ENCODE measurements at regions not wholly inside any gene's neighbourhood (a gene's known extent, or its start where the extent isn't known, plus 50 kb on each side); places are given as distances from the start of the nearest gene placed in this dataset.

DNA sequence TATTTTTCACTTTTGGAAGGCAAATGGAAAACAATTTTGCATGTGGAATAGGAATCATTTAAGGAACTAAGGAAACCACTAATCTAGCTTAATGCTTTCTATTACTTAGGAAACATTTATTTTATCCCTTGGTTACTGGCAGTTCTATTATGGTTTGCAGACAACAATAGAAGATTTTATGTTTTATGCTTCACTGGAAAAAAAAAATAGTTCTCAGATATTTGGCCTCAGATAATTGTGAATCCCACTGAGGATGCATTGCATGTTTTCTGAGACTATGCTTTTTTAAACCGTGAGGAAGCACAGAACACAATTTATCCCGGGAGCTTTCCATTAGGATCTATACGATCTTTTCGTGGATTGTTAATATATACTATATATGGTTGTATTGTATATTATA, 356.9 kb downstream of the CSNK1G3 start (continued):
- no peak for TF ChIP-seq HDAC6 (IDR thresholded peaks at IDR 0.05; ENCODE audit: low read depth, low read length)

DNA sequence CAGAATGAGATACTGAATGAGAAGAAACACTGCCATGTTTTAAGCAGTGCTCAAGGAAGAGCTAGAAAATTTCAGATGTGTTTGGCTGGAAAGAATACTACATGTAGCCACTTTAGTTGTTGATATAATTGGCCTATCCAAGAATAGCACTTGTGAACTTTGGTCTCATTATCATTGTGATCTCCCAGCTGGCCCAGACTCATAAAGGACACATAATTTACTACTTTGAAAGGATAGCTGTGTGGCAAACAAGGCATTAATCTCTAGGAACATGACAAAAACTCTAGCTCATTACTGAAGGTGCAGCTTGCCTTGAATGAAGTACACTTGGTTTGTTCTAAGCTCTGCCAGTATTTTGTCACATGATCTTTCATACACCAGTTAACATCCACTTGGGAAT, 356.3 kb downstream of the CSNK1G3 start:
- FAIRE-seq (no peak), DNase-seq (ENCODE audit: low read depth in 1 of 2, low spot score in 2 of 2) (no peak)
- no peak overlapping the region for H2AFZ ChIP-seq (ENCODE audit: low read length)
- no peak overlapping the region for H3K23ac ChIP-seq (ENCODE audit: insufficient read length)
- ChIA-PET CTCF (ENCODE audit: partially characterized antibody) (interaction anchor here (1.3 kb wide), 1 partner anchor 20 kb away, joined by 3 read pairs; no protein-coding TSS in a partner anchor), POLR2A (ENCODE audit: partially characterized antibody) (interaction anchor here (0.9 kb wide), 1 partner anchor 9 kb away, joined by 3 read pairs; no protein-coding TSS in a partner anchor)
- no peaks in the 10 kb centered on the region for H3K36me3 ChIP-seq (ENCODE audit: control insufficient read depth in 2 of 4, insufficient read depth in 4 of 4, low read length in 3 of 4)
- H3K4me3 ChIP-seq (ENCODE audit: extremely low read depth in 1 of 4, insufficient read depth in 2 of 4, low read depth in 3 of 4, low read length in 4 of 4) = no peak overlapping the region
- no peak overlapping the region for H2BK20ac ChIP-seq (ENCODE audit: low read length)
- no peak overlapping the region for H3K9ac ChIP-seq (replicated peaks in 1 of 4; ENCODE audit: extremely low read depth in 1 of 4, low read depth in 3 of 4, low read length in 3 of 4)
- H4K20me1 ChIP-seq (replicated peaks in 1 of 2; ENCODE audit: control insufficient read depth in 1 of 2, insufficient read depth in 2 of 2, low read length in 2 of 2) = no peaks in the 10 kb centered on the region
- no peak overlapping the region for H4K5ac ChIP-seq (ENCODE audit: insufficient read length, low read depth, low read length)
- H3K18ac ChIP-seq (ENCODE audit: extremely low read depth, low read length) = no peak overlapping the region
- no peak overlapping the region for H4K8ac ChIP-seq (ENCODE audit: extremely low read depth, insufficient read depth, low read length)
- H3K4me2 ChIP-seq (ENCODE audit: insufficient read depth in 1 of 2, low read depth in 2 of 2, low read length in 2 of 2) = no peak overlapping the region
- no peaks in the 10 kb centered on the region for H3K79me2 ChIP-seq (ENCODE audit: control insufficient read depth in 1 of 2, insufficient read depth in 2 of 2, low read length in 2 of 2)
- H3K14ac ChIP-seq (ENCODE audit: insufficient read length) = no peak overlapping the region
- H2BK120ac ChIP-seq (replicated peaks; ENCODE audit: low read depth, low read length) = no peak overlapping the region
- no peak overlapping the region for H2AK5ac ChIP-seq (ENCODE audit: low read depth, low read length)
- no peak overlapping the region for H3K56ac ChIP-seq (replicated peaks; ENCODE audit: insufficient read length, low read depth, low read length)
- no peak overlapping the region for H2BK15ac ChIP-seq (ENCODE audit: low read length)
- H2BK12ac ChIP-seq (ENCODE audit: low read depth, low read length) = no peak overlapping the region
- no peak overlapping the region for H3K27ac ChIP-seq (ENCODE audit: low read depth, low read length)
- H3K4me1 ChIP-seq (replicated peaks in 1 of 4; ENCODE audit: control insufficient read depth in 3 of 4, insufficient read depth in 4 of 4, low read length in 3 of 4) = peaks cover 0 to 2% (median under 1%) of the 10 kb centered on the region in 4 experiments; a peak in 3 of 7 replicates
- no peaks in the 10 kb centered on the region for H3K79me1 ChIP-seq (ENCODE audit: low read depth, low read length)
- H2BK5ac ChIP-seq (ENCODE audit: low read depth, low read length) = no peak overlapping the region
- H4K91ac ChIP-seq (replicated peaks; ENCODE audit: insufficient read length, low read length) = no peak overlapping the region
- H3K9me3 ChIP-seq (ENCODE audit: insufficient read depth in 2 of 2, low read depth in 1 of 2, low read length in 1 of 2) = no peaks in the 10 kb centered on the region
- H3K23me2 ChIP-seq (ENCODE audit: low read depth, low read length) = no peaks in the 10 kb centered on the region
- no peaks in the 10 kb centered on the region for H3K27me3 ChIP-seq (replicated peaks in 1 of 4; ENCODE audit: control insufficient read depth in 3 of 4, extremely low read depth in 1 of 4, insufficient read depth in 3 of 4, low read length in 3 of 4)
- H3K4ac ChIP-seq (replicated peaks; ENCODE audit: insufficient read length, low read depth, low read length) = no peak overlapping the region

Data from H1 (cell line).